RWPE2 (cell line): ENCODE measurements at regions not wholly inside any gene's neighbourhood (a gene's known extent, or its start where the extent isn't known, plus 50 kb on each side); places are given as distances from the start of the nearest gene placed in this dataset.

Experiments
- ATAC-seq: fragments of 200-7000 bp; cut with Tn5 transposase; 3 replicates; pipeline ENCODE4 v1.9.1; 2021; ENCODE audit warnings: low read depth
- DNase-seq: peaks from one replicate; pipeline ENCODE4 v3.0.0-alpha.2; 2020; ENCODE audit warnings: low spot score
- H3K27ac ChIP-seq: fragments of 450-650 bp; 2 replicates; pipeline ENCODE4 v1.5.1; 2017; ENCODE audit warnings: mild to moderate bottlenecking; ENCODE audit not compliant: poor library complexity, severe bottlenecking
- H3K27me3 ChIP-seq: fragments of 250-450 bp; sonication (Bioruptor Pico); 2 replicates; pipeline ENCODE4 v1.5.1; 2021; ENCODE audit warnings: mild to moderate bottlenecking, moderate library complexity; ENCODE audit not compliant: insufficient read depth, poor library complexity, severe bottlenecking
- H3K36me3 ChIP-seq: fragments of 250-450 bp; sonication (Bioruptor Pico); 2 replicates; pipeline ENCODE4 v1.5.1; 2020; ENCODE audit warnings: low read depth, mild to moderate bottlenecking, moderate library complexity
- H3K4me1 ChIP-seq: fragments of 250-450 bp; sonication (Bioruptor Pico); 2 replicates; pipeline ENCODE4 v1.5.1; 2021; ENCODE audit warnings: mild to moderate bottlenecking, moderate library complexity; ENCODE audit not compliant: insufficient read depth, poor library complexity, severe bottlenecking
- H3K4me3 ChIP-seq: fragments of 250-450 bp; sonication (Bioruptor Pico); 2 replicates; pipeline ENCODE4 v1.5.1; 2021; ENCODE audit warnings: mild to moderate bottlenecking, moderate library complexity; ENCODE audit not compliant: severe bottlenecking
- H3K9me3 ChIP-seq: fragments of 250-450 bp; sonication (Bioruptor Pico); 2 replicates; pipeline ENCODE4 v1.5.1; 2021; ENCODE audit warnings: mild to moderate bottlenecking, moderate library complexity; ENCODE audit not compliant: severe bottlenecking
- CTCF ChIP-seq: fragments of 450-650 bp; IDR thresholded peaks from one replicate; pipeline ENCODE4 v1.5.1; 2017; ENCODE audit warnings: mild to moderate bottlenecking, moderate library complexity; ENCODE audit not compliant: poor library complexity, severe bottlenecking

GRCh38 chr1:60222360-60223115 is 149.0 kb upstream of the C1orf87 start:
- no peaks in the 10 kb centered on the region for H3K4me1 ChIP-seq
- no peaks in the 10 kb centered on the region for H3K27me3 ChIP-seq
- no peak overlapping the region for H3K4me3 ChIP-seq
- DNase-seq = no peak
- no peak for ATAC-seq
- no peaks in the 10 kb centered on the region for H3K36me3 ChIP-seq
- H3K27ac ChIP-seq = no peak overlapping the region
- no peaks in the 10 kb centered on the region for H3K9me3 ChIP-seq
- TF ChIP-seq CTCF = no peak

- no peak overlapping the region for H3K4me3 ChIP-seq
- TF ChIP-seq CTCF = no peak
- H3K4me1 ChIP-seq = no peaks in the 10 kb centered on the region
- H3K27me3 ChIP-seq = no peaks in the 10 kb centered on the region
- ATAC-seq (no peak), DNase-seq (no peak)
- no peak overlapping the region for H3K27ac ChIP-seq
- no peaks in the 10 kb centered on the region for H3K9me3 ChIP-seq
- H3K36me3 ChIP-seq = no peaks in the 10 kb centered on the region
Measured at GRCh38 chr1:60213253-60213652, 139.7 kb upstream of the C1orf87 start.

DNA sequence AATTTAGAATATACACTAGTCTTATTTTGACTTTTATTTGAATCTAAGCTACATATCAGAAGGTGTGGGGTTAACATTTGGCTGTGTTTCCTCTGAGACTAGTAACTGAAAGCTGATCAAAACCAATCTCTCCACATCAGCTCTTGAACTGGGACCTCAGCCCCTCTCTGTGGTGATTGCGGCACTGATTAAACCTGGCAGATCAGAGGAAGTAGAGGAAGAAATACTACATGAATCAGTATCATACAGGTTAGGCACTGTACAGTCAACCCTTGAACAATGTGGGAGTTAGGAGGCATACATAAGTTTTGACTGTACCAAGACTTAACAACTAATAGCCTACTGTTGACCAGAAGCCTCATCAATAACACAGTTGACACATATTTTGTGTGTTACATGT is 122.5 kb upstream of the C1orf87 start:
- H3K9me3 ChIP-seq = no peaks in the 10 kb centered on the region
- ATAC-seq (no peak), DNase-seq (no peak)
- H3K27ac ChIP-seq = no peak overlapping the region
- no peak for TF ChIP-seq CTCF
- H3K36me3 ChIP-seq = no peaks in the 10 kb centered on the region
- no peaks in the 10 kb centered on the region for H3K4me1 ChIP-seq
- H3K27me3 ChIP-seq = peaks cover 5% of the 10 kb centered on the region
- H3K4me3 ChIP-seq = no peak overlapping the region

GRCh38 chr1:60185684-60186083 is 112.1 kb upstream of the C1orf87 start:
- no peak for DNase-seq
- Histone ChIP-seq H3K4me3 (no peak overlapping the region), H3K27ac (no peak overlapping the region), H3K9me3 (no peaks in the 10 kb centered on the region), H3K27me3 (no peaks in the 10 kb centered on the region), H3K36me3 (no peaks in the 10 kb centered on the region), H3K4me1 (no peaks in the 10 kb centered on the region)
- TF ChIP-seq CTCF = no peak
- ATAC-seq = no peak

- Histone ChIP-seq H3K4me3 (no peak overlapping the region), H3K9me3 (no peaks in the 10 kb centered on the region), H3K27me3 (no peaks in the 10 kb centered on the region), H3K27ac (no peak overlapping the region), H3K36me3 (no peaks in the 10 kb centered on the region), H3K4me1 (no peaks in the 10 kb centered on the region)
- no peak for TF ChIP-seq CTCF
- ATAC-seq (no peak), DNase-seq (no peak)
Measured at GRCh38 chr1:60184521-60184920, 111.0 kb upstream of the C1orf87 start.
